GM19239 (cell line): ENCODE measurements at regions not wholly inside any gene's neighbourhood (a gene's known extent, or its start where the extent isn't known, plus 50 kb on each side); places are given as distances from the start of the nearest gene placed in this dataset.
"Not testable (repeated sequence)": the region's sequence is repeated elsewhere in the genome, so short reads cannot be mapped to it uniquely, and the experiment has no call there.

Source experiments
- DNase-seq: peaks from one replicate; pipeline ENCODE4 v3.0.0; 2011; ENCODE audit warnings: low spot score; ENCODE audit not compliant: insufficient read length
- FAIRE-seq: peaks from 2 replicates; lab custom pipeline; 2011; peaks lifted over from hg19 to GRCh38; lab: Jason Lieb, UNC

GRCh38 chr15:77866596-77867125, 210.8 kb downstream of the TBC1D2B start:
- DNase-seq: no peak
- FAIRE-seq: no peak

DNA sequence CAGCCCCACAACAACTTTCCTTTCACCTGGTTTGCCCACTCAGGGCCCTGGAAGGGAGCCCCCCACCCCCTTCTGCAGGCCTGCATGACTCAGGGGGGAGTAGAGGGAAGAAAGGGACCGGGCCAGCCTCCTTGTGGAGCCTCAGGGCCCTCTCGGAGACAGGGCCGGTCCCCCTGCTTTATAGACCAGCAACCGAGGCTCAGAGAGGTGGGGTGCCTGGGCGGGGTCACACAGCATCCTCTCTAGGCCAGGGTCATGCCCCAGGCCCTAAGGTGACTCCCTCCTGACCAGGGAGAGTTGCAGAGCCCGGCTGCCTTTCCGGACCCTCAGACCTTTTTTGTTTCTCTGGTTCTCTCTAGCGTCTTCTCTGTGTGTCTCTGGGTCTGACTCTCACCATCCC, 211.3 kb downstream of the TBC1D2B start:
- DNase-seq (no peak), FAIRE-seq (no peak)

GRCh38 chr15:77865701-77866100, 211.8 kb downstream of the TBC1D2B start:
- DNase-seq: no peak
- no peak for FAIRE-seq

DNA sequence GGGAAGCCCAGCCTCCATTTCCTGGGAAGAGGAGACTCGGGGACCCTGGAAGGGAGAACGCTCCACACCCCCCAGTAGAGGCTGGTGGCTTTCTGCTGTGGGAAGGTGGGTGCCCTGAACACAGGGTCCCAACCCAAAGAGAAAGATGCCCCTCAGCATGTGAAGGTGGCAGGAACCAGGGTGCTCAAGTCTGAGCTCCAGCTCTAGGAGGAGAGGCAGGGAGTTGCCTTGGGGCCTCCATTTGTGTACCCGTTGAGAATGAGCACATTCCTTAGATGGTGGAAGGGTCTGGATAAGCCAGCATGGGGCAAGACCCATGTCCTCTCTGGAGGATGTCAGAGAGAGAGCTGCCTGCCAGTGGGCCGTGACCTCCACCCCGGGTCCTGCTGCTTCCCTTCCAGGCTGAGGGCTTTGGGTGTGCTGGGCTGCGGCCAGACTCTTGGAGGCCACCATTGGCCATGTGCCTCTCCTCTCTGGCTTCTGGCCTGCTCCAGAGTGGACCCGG, 212.4 kb downstream of the TBC1D2B start:
- DNase-seq (no peak), FAIRE-seq (no peak)

- no peak for DNase-seq
Observed at GRCh38 chr15:77864211-77865105, 213.1 kb downstream of the TBC1D2B start.

GRCh38 chr15:77863491-77864105, 213.9 kb downstream of the TBC1D2B start:
- FAIRE-seq (no peak), DNase-seq (no peak)

More at GRCh38 chr15:77864211-77865105, 213.1 kb downstream of the TBC1D2B start:
- no peak for FAIRE-seq

- DNase-seq (no peak), FAIRE-seq (no peak)
Observed at GRCh38 chr15:77862651-77863104, 214.8 kb downstream of the TBC1D2B start.

- not testable (repeated sequence) for DNase-seq, FAIRE-seq
Observed at GRCh38 chr15:77861997-77862635, 215.4 kb downstream of the TBC1D2B start.

DNA sequence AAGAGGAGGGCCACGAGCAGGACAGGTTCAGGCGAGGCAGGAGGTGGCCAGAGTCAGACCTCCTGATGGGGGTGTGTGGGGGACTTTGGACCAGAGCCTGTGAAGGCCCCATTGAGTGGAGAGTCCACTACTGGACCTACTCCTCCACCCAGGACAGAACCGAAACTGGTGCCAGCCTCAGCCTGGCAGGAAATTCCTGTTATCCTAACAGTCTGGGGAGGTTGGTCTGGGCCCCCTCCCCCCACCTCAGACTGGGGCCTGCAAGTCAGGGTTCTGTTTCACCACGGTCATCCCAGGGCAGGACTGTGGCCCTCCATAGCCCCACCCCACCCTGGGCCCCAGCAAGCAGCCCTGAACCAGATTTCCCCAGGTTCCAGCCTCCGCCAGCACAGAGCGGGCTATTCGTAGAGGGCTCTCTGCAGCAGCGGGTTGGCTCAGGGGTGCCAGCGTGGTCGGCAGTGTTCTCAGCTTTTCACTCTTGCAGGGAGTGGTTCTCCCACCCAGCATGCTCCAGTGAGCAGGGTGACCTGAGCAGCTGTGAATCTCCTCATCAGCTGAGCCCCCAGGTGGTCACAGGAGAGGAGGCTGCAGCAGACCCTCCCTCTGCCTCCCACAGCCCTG, 217.3 kb downstream of the TBC1D2B start:
- DNase-seq (no peak), FAIRE-seq (no peak)

DNA sequence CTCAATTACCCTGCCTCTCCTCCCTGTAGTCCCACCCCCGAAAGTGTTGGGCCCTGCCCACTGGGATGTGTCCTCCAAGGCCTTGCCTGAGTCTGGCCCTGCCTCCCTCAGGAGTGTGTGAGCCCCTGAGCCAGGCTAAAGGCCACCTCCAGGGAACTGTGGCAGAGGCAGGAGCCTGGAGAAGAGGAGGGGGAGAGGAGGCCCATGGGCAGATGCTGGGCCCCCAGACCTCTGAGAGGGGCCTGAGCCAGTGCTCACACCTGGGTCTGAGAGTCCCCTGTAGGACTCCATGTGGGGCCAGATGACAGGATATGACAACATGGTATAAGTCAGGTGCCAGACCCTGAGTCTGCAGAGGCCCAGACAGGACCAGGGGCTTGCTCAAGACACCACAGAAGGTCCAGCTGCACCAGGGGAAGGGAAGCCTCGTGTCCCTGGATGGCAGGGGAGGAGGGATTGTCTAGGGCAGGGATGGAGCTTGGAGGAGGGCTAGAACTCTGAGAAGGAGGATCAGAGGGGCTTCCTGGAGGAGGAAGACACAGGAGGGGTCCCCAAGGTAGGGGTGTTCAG, 217.9 kb downstream of the TBC1D2B start:
- no peak for FAIRE-seq
- DNase-seq: no peak

DNA sequence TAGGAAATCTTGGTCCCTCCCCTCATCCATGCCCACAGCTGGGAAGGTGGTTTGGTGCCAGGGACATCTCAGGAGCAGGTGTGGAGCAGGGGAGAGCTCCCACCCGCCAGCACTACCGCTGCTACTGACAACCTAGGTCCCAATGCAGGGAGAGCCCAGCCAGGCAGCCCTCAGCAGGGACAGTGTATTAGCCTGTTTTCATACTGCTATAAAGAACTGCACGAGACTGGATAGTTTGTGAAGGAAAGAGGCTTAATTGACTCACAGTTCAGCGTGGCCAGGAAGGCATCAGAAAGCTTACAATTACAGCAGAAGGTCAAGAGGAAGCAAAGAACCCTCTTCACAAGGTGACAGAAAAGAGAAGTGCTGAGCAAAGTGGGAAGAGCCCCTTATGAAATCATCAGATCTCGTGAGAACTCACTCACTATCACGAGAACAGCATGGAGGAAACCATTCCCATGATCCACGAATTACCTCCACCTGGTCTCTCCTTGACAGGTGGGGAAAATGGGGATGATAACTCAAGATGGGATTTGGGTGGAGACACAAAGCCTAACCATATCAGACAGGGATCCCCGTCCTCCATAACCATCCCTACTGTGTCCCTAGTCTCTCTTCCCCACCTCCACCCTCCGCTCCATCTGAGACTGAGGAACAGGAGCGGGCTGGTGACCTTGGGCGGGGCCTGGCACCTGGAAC, 218.6 kb downstream of the TBC1D2B start:
- FAIRE-seq: no peak
- no peak for DNase-seq

DNA sequence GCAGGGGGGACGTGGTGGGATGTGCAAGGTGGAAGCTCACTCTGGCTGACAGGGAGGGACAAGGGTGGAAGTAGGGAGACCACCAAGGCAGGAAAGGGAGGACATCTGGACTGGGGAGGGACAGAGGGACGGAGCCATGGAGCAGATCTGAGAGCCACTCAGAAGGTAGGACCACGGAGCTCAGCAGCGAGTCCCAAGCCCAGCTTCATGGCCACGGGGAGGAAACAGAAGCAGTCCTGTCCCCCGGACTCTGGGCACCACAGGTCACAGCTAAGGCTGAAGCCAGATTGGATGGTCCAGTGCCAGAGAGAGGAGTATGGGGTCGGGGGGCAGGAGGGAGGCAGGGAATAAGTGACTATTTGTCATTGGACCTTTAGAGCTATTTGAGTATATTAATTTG, 220.1 kb downstream of the TBC1D2B start:
- FAIRE-seq (no peak), DNase-seq (no peak)

- DNase-seq (no peak), FAIRE-seq (no peak)
Observed at GRCh38 chr15:77856705-77857346, 220.7 kb downstream of the TBC1D2B start.

DNA sequence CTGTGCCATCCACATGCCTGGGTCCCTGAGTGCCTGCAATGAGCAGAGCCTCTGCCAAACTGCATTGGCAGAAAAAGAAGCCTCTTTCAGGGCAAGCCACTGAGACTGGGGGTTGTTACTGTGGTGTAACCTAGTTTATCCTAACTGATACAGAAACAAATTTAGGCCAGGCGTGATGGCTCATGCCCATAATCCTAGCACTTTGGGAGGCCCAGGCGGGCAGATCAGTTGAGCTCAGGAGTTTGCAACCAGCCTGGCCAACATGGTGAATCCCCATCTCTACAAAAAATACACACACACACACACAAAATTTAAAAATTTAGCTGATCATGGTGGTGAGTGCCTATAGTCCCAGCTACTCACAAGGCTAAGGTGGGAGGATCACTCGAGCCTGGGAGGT, 221.6 kb downstream of the TBC1D2B start:
- no peak for FAIRE-seq
- DNase-seq: no peak

DNA sequence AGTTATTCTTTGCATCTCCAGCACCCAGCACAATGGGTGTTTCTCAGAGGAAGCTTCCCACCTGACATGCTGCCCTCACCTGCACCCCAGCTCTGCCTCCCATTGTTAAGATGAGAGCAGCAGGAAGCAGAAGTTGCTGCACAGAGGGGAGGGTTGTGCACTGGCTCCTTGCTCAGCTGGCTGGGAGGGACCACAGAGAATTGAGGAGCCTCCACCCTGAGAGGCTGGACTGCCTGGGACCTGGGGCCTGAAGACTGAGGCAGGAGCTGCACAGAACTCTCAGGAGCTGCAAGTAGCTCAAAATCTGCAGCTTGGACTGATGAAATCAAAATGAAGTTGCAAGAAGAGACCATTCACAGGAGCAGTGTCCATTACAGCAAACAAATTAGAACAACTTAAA, 222.3 kb upstream of the LINGO1 start:
- DNase-seq (no peak), FAIRE-seq (no peak)

GRCh38 chr15:77853910-77854309, 221.2 kb upstream of the LINGO1 start:
- DNase-seq: no peak
- no peak for FAIRE-seq

GRCh38 chr15:77853008-77853328, 220.3 kb upstream of the LINGO1 start:
- DNase-seq (no peak), FAIRE-seq (no peak)

- DNase-seq (no peak), FAIRE-seq (no peak)
Observed at GRCh38 chr15:77852241-77853007, 219.7 kb upstream of the LINGO1 start.
